ENCODE measurements at regions not wholly inside any gene's neighbourhood (a gene's known extent, or its start where the extent isn't known, plus 50 kb on each side); places are given as distances from the start of the nearest gene placed in this dataset.

GRCh38 chr6:126202707-126203106, 137.2 kb upstream of the CENPW start:
- no peaks in the 10 kb centered on the region for H3K4me1 ChIP-seq
- no peak overlapping the region for H3K27ac ChIP-seq
- intact Hi-C loops (cut with DNase I; ENCODE audit: low total_unique reads) = no loop called here
- H3K36me3 ChIP-seq = no peaks in the 10 kb centered on the region
- no peak for DNase-seq
- H3K4me3 ChIP-seq = no peak overlapping the region
- H3K9me3 ChIP-seq = no peaks in the 10 kb centered on the region
- no peak for TF ChIP-seq CTCF (IDR thresholded peaks at IDR 0.05)
- no peaks in the 10 kb centered on the region for H3K27me3 ChIP-seq

- no peaks in the 10 kb centered on the region for H3K36me3 ChIP-seq
- DNase-seq = no peak
- H3K27me3 ChIP-seq = no peaks in the 10 kb centered on the region
- no peak overlapping the region for H3K4me3 ChIP-seq
- no peaks in the 10 kb centered on the region for H3K9me3 ChIP-seq
- no peaks in the 10 kb centered on the region for H3K4me1 ChIP-seq
- intact Hi-C loops (cut with DNase I; ENCODE audit: low total_unique reads) = no loop called here
- TF ChIP-seq CTCF (IDR thresholded peaks at IDR 0.05) = no peak
- no peak overlapping the region for H3K27ac ChIP-seq
Observed at GRCh38 chr6:126204126-126204525, 135.8 kb upstream of the CENPW start.

DNA sequence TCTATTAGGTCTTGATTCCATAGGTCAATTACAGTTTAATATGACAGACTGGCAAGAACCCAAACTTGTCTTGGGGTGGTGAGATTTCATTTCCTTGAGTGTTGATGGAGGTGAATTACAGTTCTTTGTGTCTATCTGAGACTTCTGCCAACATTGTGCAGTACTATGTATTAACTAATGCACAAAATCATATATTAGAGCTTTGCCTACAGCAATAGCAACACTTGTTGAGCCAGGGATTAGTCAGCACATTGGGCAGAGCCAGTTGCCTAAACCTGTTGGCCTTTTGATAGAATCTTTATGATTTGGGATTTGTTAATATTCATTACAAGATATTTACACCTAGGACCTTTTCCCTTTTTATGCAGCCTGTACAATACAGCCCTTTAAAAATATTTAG, 135.3 kb upstream of the CENPW start:
- no peaks in the 10 kb centered on the region for H3K27me3 ChIP-seq
- H3K27ac ChIP-seq = no peak overlapping the region
- TF ChIP-seq CTCF (IDR thresholded peaks at IDR 0.05) = no peak
- H3K4me3 ChIP-seq = no peak overlapping the region
- no peaks in the 10 kb centered on the region for H3K4me1 ChIP-seq
- no peaks in the 10 kb centered on the region for H3K36me3 ChIP-seq
- intact Hi-C loops (cut with DNase I; ENCODE audit: low total_unique reads) = no loop called here
- no peak for DNase-seq
- no peaks in the 10 kb centered on the region for H3K9me3 ChIP-seq

GRCh38 chr6:126206504-126207246, 133.2 kb upstream of the CENPW start:
- Histone ChIP-seq H3K36me3 (no peaks in the 10 kb centered on the region), H3K27me3 (no peaks in the 10 kb centered on the region), H3K4me1 (no peaks in the 10 kb centered on the region), H3K27ac (no peak overlapping the region), H3K4me3 (no peak overlapping the region), H3K9me3 (no peaks in the 10 kb centered on the region)
- intact Hi-C loops (cut with DNase I; ENCODE audit: low total_unique reads) = no loop called here
- no peak for TF ChIP-seq CTCF (IDR thresholded peaks at IDR 0.05)
- no peak for DNase-seq

DNA sequence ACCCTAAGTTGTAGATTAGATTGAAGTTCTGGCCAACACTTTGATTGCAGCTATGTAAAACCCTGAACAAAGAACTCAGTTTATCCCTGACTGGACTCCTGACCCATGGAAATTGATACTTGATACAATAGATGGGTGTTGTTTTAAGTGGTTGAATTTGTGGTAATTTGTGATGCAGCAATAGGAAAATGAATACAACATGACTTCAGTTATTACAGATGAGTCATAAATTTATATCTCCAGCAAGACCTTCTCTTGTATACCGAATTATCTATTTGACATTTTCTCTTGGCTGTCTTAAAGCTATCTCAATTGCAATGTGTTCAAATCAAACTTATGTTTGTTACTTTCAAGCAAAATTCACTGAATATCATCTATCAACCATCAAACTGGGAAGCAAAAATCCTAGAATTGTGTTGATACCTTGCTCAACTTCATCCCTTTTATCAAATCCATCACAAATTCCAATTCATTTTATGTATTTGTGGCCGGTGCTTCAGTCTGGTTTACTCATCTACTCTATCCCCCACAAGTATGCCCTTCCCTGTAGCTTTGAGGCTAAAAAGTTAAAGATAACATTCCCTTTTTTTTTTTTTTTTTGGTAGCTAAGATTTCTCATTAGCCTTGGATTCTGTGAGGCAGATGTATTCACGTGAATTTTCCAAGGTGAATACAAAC, 129.4 kb upstream of the CENPW start:
- no peaks in the 10 kb centered on the region for H3K4me1 ChIP-seq
- H3K27me3 ChIP-seq = no peaks in the 10 kb centered on the region
- H3K4me3 ChIP-seq = no peak overlapping the region
- no peak for TF ChIP-seq CTCF (IDR thresholded peaks at IDR 0.05)
- H3K36me3 ChIP-seq = no peaks in the 10 kb centered on the region
- H3K9me3 ChIP-seq = no peaks in the 10 kb centered on the region
- DNase-seq = no peak
- intact Hi-C loops (cut with DNase I; ENCODE audit: low total_unique reads) = no loop called here
- H3K27ac ChIP-seq = no peak overlapping the region
